Large intestine (tissue), 3 donors: ENCODE measurements at regions not wholly inside any gene's neighbourhood (a gene's known extent, or its start where the extent isn't known, plus 50 kb on each side); places are given as distances from the start of the nearest gene placed in this dataset.
"Not testable (repeated sequence)": the region's sequence is repeated elsewhere in the genome, so short reads cannot be mapped to it uniquely, and the experiment has no call there.

Experiments
- DNase-seq, 2 donors: peaks; one replicate each; pipeline versions ENCODE4 v3.0.0 to v3.0.0-alpha.2; 2013
- H3K27ac ChIP-seq: one replicate; pipeline ENCODE4 v1.5.1; 2013; ENCODE audit warnings: low read length
- H3K27me3 ChIP-seq: 2 replicates; pipeline ENCODE4 v1.6.1; 2013; ENCODE audit warnings: low read length; ENCODE audit not compliant: control insufficient read depth, insufficient read depth
- H3K36me3 ChIP-seq: 2 replicates; pipeline ENCODE4 v1.6.1; 2013; ENCODE audit warnings: low read length; ENCODE audit not compliant: control insufficient read depth, insufficient read depth
- H3K4me1 ChIP-seq: one replicate; pipeline ENCODE4 v1.6.1; 2013; ENCODE audit warnings: low read length; ENCODE audit not compliant: control insufficient read depth, insufficient read depth
- H3K4me3 ChIP-seq: one replicate; pipeline ENCODE4 v1.5.1; 2013; ENCODE audit warnings: low read length
- H3K9me3 ChIP-seq: one replicate; pipeline ENCODE4 v1.6.1; 2013; ENCODE audit warnings: mild to moderate bottlenecking, low read depth, low read length, moderate library complexity; ENCODE audit not compliant: control insufficient read depth
- WGBS: methylation state at CpG from one replicate; pipeline ENCODE4 v1.1.5; 2013; ENCODE audit warnings: low lambda C conversion rate; ENCODE audit not compliant: insufficient coverage; 5-methylcytosine and 5-hydroxymethylcytosine counted together

DNA sequence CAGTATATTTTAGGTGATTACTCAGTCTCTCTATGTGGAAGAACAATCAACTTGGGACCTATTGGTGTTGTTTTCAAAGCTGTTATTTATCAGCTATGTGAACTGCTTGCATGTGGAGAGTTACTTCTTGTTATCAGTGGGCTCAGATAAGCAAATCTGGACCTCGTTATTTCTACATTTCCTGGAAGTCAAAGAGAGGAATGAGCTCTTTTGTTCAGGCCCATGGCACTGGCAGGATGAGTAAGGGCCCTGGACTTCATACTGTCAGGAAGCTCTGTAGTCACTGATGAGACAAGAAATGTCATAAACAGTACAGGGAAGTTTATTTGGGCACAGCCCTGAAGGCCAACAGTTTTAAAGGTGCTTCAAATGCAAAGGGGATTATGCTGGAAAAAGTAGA, 760.6 kb upstream of the EPHA5 start:
- no peaks in the 10 kb centered on the region for H3K36me3 ChIP-seq
- H3K4me1 ChIP-seq: no peaks in the 10 kb centered on the region
- H3K4me3 ChIP-seq: no peak overlapping the region
- H3K9me3 ChIP-seq: no peaks in the 10 kb centered on the region
- DNase-seq: peak in 1 of 2 donors; percentile 1
- WGBS: no CpG with 5 or more reads among the region's 1 CpG
- no peaks in the 10 kb centered on the region for H3K27me3 ChIP-seq
- no peak overlapping the region for H3K27ac ChIP-seq

DNA sequence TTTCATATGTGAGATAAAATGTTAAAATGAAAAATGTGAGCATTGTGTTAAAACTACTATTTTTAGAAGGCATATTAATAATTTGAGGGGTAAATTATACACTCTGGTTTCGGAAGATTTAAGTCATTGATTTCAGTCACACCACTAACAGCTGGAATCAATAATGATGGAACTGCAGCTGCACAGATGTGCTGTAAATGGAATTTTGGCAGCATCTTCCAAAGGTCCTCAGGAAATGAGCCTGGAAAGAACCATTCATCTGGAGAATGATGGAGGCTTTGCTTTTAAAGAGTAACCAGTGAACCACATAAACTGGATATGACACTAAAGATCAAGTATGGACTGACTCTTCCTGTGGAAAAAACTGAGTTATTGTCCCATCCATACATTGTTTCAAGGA, 759.0 kb upstream of the EPHA5 start:
- WGBS: no CpG with 5 or more reads among the region's 1 CpG
- Histone ChIP-seq H3K4me1 (no peaks in the 10 kb centered on the region), H3K27ac (no peak overlapping the region), H3K27me3 (no peaks in the 10 kb centered on the region), H3K36me3 (no peaks in the 10 kb centered on the region), H3K4me3 (no peak overlapping the region), H3K9me3 (no peaks in the 10 kb centered on the region)
- no peak for DNase-seq

DNA sequence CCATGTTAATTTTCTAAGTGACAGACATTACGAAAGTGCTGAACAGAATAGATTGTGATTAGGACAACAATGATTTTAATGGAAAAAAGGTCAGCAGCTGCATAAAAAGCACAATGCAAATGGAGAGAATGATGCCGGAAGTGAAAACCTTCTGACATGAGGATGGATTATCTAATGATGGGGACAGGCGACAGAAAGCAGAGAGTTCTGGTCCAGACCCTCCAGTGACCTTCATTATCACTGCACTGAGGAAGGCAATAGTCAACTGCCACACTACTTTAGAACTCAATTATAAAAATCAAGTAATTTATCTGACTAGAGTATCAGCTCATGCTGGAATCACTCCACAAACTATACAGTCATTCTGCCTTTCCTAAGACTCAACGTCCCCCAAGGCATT, 746.1 kb upstream of the EPHA5 start:
- Histone ChIP-seq H3K4me1 (no peaks in the 10 kb centered on the region), H3K27ac (no peak overlapping the region), H3K4me3 (no peak overlapping the region), H3K9me3 (no peaks in the 10 kb centered on the region), H3K27me3 (no peaks in the 10 kb centered on the region), H3K36me3 (no peaks in the 10 kb centered on the region)
- 85% methylated on average over 3 of the region's 4 CpGs for WGBS
- DNase-seq: no peak

DNA sequence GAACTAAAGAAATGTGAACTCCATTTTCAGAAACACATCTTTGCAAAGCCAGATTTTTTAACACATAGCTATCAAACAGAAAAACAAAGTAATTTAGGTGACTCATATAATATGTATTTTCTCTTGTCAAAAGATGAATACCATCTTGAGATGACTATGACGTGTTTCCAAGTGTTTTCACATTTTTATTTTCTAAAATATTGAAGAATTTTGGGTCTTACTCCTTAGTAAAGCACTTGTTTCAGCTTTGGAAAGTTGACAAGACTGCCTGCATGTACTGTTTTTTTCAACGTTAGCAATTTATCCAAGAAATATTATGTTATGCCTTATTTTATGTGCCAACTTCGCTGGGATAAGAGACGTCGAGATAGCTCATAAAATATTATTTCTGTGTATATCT, 733.9 kb upstream of the EPHA5 start:
- 85% methylated on average over 5 of the region's 5 CpGs for WGBS
- H3K27me3 ChIP-seq: no peaks in the 10 kb centered on the region
- DNase-seq: no peak
- H3K4me3 ChIP-seq: no peak overlapping the region
- H3K36me3 ChIP-seq: no peaks in the 10 kb centered on the region
- H3K9me3 ChIP-seq: no peaks in the 10 kb centered on the region
- no peaks in the 10 kb centered on the region for H3K4me1 ChIP-seq
- H3K27ac ChIP-seq: no peak overlapping the region

DNA sequence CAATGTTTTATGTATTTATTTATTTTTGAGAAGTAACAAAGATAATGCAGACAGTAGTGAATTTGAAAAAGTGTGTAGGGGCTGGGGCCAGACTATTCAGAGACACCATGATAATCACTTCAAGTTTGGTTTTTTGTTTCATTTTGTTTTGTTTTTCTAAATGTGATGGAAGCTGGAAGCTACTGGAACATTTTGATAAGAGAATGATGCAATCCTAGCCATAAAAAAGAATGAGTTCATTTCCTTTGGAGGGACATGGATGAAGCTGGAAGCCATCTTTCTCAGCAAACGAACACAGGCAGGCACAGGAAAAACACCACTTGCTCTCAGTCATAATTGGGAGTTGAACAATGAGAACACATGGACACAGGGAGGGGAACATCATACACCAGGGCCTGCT, 706.6 kb upstream of the EPHA5 start:
- H3K36me3 ChIP-seq: no peaks in the 10 kb centered on the region
- H3K9me3 ChIP-seq: no peaks in the 10 kb centered on the region
- no CpG with 5 or more reads among the region's 1 CpG for WGBS
- DNase-seq: no peak
- H3K27me3 ChIP-seq: no peaks in the 10 kb centered on the region
- no peaks in the 10 kb centered on the region for H3K4me1 ChIP-seq
- H3K27ac ChIP-seq: no peak overlapping the region
- no peak overlapping the region for H3K4me3 ChIP-seq

DNA sequence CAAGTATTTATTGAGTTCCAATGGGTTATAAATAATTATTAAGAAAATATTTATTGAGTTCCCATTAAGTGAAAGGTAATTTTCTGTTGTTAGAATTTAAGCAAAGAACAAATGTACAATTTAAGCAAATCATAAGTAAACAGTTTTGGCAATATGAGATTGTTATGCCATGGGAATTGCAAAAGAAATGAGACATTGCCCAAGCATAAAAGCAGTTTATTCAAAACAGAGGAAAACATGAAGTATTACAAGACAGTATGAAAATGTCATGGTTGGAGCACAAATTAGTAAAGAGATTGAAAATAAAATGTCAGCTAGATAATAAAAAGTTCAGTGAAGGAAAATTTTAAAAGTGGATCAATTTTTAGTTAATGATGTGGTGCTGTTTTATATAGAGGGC, 706.1 kb upstream of the EPHA5 start:
- Histone ChIP-seq H3K4me1 (no peaks in the 10 kb centered on the region), H3K9me3 (no peaks in the 10 kb centered on the region), H3K27ac (no peak overlapping the region), H3K4me3 (no peak overlapping the region), H3K36me3 (no peaks in the 10 kb centered on the region), H3K27me3 (no peaks in the 10 kb centered on the region)
- no peak for DNase-seq

DNA sequence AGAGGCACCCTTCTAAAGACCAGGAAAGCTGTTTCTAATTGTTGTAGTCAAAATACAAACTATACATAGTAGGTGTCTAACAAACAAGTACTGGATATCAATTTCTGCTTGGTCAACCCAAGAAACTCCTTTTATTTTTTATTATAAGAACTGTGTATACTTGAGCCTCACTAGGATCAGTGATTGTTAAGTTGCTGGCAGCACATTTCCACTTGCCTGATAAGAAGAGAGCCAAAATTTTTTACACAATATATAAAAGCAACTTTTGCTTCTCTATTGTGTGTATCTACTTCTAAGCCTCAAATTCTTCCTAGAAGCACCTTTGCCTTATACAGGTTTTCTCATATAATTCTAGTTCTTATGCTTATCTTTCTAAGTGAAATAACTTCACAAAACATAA, 703.0 kb upstream of the EPHA5 start:
- no peaks in the 10 kb centered on the region for H3K27me3 ChIP-seq
- H3K9me3 ChIP-seq: no peaks in the 10 kb centered on the region
- no peaks in the 10 kb centered on the region for H3K4me1 ChIP-seq
- DNase-seq: no peak
- H3K36me3 ChIP-seq: no peaks in the 10 kb centered on the region
- H3K4me3 ChIP-seq: no peak overlapping the region
- H3K27ac ChIP-seq: no peak overlapping the region

DNA sequence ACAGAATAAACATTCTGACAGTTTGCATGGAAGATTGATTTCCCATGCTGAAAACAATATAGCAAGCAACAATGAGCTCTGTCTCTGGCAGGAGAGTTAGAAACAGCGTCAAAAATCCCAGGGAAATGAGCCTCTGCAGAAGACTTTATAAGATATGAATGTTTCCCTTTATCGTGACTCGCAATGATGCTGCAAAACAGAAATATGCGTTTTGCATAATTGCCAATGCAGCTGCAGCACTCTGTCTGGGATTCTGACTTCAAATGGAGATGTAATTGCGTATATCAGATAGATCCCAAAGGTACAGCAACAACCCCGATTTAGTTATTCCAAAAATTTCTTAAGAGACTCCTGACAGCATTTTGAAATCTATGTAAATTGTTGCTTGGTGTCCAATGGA, 702.4 kb upstream of the EPHA5 start:
- no peak for DNase-seq
- H3K27ac ChIP-seq: no peak overlapping the region
- no peaks in the 10 kb centered on the region for H3K27me3 ChIP-seq
- 100% methylated on average over 1 of the region's 6 CpGs for WGBS
- no peak overlapping the region for H3K4me3 ChIP-seq
- H3K36me3 ChIP-seq: no peaks in the 10 kb centered on the region
- no peaks in the 10 kb centered on the region for H3K9me3 ChIP-seq
- H3K4me1 ChIP-seq: no peaks in the 10 kb centered on the region

DNA sequence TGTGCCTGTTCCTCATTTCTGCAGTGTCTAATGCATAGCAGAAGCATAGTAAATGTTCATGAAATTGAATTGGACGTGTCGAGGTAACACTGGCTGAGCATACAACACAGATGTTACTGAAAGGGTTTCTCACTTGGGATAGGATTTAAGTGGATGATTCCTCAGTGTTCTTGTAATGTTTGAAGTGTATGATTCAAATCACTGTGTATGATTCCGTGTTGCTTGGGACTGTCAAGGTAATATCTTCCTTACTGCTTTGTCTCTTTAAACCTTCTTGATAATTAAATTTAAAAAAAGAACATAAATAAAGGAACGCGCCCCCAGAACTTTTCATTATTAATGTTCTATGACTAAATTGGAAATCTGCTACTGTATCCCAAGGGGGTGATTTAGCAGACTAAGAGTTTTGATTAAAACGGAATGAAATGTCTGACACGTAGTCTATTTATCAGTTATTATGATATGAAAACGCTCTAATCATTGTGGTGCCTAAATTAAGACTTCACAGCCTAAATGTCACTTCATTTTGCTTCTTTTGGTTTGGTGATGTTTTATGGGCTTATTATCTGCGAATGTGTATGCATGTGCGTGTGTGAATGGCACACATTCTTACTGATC, 696.9 kb upstream of the EPHA5 start:
- Histone ChIP-seq H3K4me1 (no peaks in the 10 kb centered on the region), H3K27me3 (no peaks in the 10 kb centered on the region), H3K4me3 (no peak overlapping the region), H3K36me3 (no peaks in the 10 kb centered on the region), H3K27ac (no peak overlapping the region), H3K9me3 (no peaks in the 10 kb centered on the region)
- 92% methylated on average over 3 of the region's 10 CpGs for WGBS
- no peak for DNase-seq

DNA sequence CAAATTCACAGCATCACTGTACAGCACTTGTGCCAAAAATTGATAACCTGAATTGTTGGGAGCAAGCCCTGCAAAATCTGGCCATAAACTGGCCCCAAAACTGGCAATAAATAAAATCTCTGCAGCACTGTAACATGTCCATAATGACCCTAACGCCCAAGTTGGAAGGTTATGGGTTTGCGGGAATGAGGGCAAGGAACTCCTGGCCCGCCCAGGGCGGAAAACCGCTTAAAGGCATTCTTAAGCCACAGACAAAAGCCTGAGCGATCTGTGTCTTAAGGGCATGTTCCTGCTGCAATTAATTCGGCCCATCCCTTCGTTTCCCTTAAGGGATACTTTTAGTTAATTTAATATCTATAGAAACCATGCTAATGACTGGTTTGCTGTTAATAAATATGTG, 690.1 kb upstream of the EPHA5 start:
- not testable (repeated sequence) for H3K36me3 ChIP-seq, DNase-seq, H3K4me3 ChIP-seq, H3K9me3 ChIP-seq, H3K27me3 ChIP-seq, H3K27ac ChIP-seq, H3K4me1 ChIP-seq
- WGBS: no CpG with 5 or more reads among the region's 8 CpGs

DNA sequence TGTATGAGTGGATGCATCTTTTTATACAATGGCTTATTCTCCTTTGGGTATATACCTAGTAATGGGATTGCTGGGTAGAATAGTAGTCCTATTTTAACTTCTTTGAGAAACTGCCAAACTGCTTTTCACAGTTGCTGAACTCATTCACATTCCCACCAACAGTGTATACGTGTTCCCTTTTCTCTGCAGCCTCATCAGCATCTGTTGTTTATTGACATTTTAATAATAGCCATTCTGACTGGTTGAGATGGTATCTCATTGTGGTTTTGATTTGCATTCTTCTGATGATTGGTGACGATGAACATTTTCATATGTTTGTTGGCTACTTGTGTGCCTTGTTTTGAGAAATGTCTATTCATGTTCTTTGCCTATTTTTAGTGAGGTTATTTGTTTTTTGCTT, 687.0 kb upstream of the EPHA5 start:
- H3K36me3 ChIP-seq: no peaks in the 10 kb centered on the region
- H3K4me1 ChIP-seq: no peaks in the 10 kb centered on the region
- no peaks in the 10 kb centered on the region for H3K9me3 ChIP-seq
- no peak overlapping the region for H3K4me3 ChIP-seq
- H3K27ac ChIP-seq: no peak overlapping the region
- no peak for DNase-seq
- H3K27me3 ChIP-seq: no peaks in the 10 kb centered on the region
- 50% methylated on average over 1 of the region's 2 CpGs for WGBS
